Uterus (tissue), 3 donors: ENCODE measurements at regions not wholly inside any gene's neighbourhood (a gene's known extent, or its start where the extent isn't known, plus 50 kb on each side); places are given as distances from the start of the nearest gene placed in this dataset.
"Not testable (repeated sequence)": the region's sequence is repeated elsewhere in the genome, so short reads cannot be mapped to it uniquely, and the experiment has no call there.

Experiments
- DNase-seq, 2 donors: peaks; one replicate each; pipeline ENCODE4 v3.0.0-alpha.2; 2019 to 2020
- H3K27ac ChIP-seq, 2 donors: fragments of 200-600 bp; sonication (generic); 1 replicate in 1 of 2; 2 replicates in 1 of 2; pipeline ENCODE4 v1.5.1; 2016 to 2018
- H3K27me3 ChIP-seq, 2 donors: fragments of 200-600 bp; sonication (generic); one replicate each; pipeline ENCODE4 v1.5.1; 2018 to 2019; ENCODE audit warnings: control low read depth in 1 of 2
- H3K36me3 ChIP-seq, 2 donors: fragments of 200-600 bp; sonication (generic); one replicate each; pipeline ENCODE4 v1.5.1; 2019; ENCODE audit warnings: control low read depth in 1 of 2
- H3K4me1 ChIP-seq, 2 donors: fragments of 200-600 bp; sonication (generic); one replicate each; pipeline ENCODE4 v1.5.1; 2018 to 2019; ENCODE audit warnings: control low read depth in 1 of 2
- H3K4me3 ChIP-seq, 2 donors: fragments of 200-600 bp; sonication (generic); 1 replicate in 1 of 2; 2 replicates in 1 of 2; pipeline ENCODE4 v1.5.1; 2018 to 2019; ENCODE audit warnings: mild to moderate bottlenecking in 1 of 2
- H3K9me3 ChIP-seq, 2 donors: fragments of 200-600 bp; sonication (generic); one replicate each; pipeline ENCODE4 v1.5.1; 2019; ENCODE audit warnings: control low read depth in 1 of 2
- intact Hi-C: fragments of 100-400 bp; cut with DNase I; formaldehyde crosslinking; loops from one replicate; pipeline ENCODE4 v1.15.1; 2023; ENCODE audit warnings: low total_unique reads
- donor health status: DM: yes; HTN: yes; CAD: no.

- H3K27me3 ChIP-seq, H3K27ac ChIP-seq, intact Hi-C loops, H3K9me3 ChIP-seq, DNase-seq, H3K36me3 ChIP-seq, H3K4me1 ChIP-seq, H3K4me3 ChIP-seq: not testable (repeated sequence)
Measured at GRCh38 chr5:21494033-21494432, 1359.1 kb downstream of the CDH12 start.

- intact Hi-C loops, H3K27me3 ChIP-seq, H3K4me1 ChIP-seq, H3K27ac ChIP-seq, H3K36me3 ChIP-seq, H3K4me3 ChIP-seq, H3K9me3 ChIP-seq, DNase-seq: not testable (repeated sequence)
Measured at GRCh38 chr5:21491182-21491581, 1362.0 kb downstream of the CDH12 start.

- H3K9me3 ChIP-seq, H3K27ac ChIP-seq, H3K27me3 ChIP-seq, DNase-seq, H3K4me3 ChIP-seq, H3K36me3 ChIP-seq, H3K4me1 ChIP-seq, intact Hi-C loops: not testable (repeated sequence)
Measured at GRCh38 chr5:21488828-21489227, 1364.3 kb downstream of the CDH12 start.

GRCh38 chr5:21485458-21486000 is 1367.6 kb downstream of the CDH12 start:
- H3K27ac ChIP-seq, H3K4me3 ChIP-seq, DNase-seq, H3K4me1 ChIP-seq, intact Hi-C loops, H3K9me3 ChIP-seq, H3K36me3 ChIP-seq, H3K27me3 ChIP-seq: not testable (repeated sequence)

- DNase-seq: peak in 1 of 2 donors; percentile 19
- H3K36me3 ChIP-seq, H3K4me1 ChIP-seq, H3K27me3 ChIP-seq, H3K4me3 ChIP-seq, intact Hi-C loops, H3K27ac ChIP-seq, H3K9me3 ChIP-seq: not testable (repeated sequence)
Measured at GRCh38 chr5:21484498-21484889, 1368.7 kb downstream of the CDH12 start.

GRCh38 chr5:21483790-21484497 is 1369.2 kb downstream of the CDH12 start:
- H3K27ac ChIP-seq, H3K9me3 ChIP-seq, H3K27me3 ChIP-seq, H3K4me3 ChIP-seq, DNase-seq, intact Hi-C loops, H3K36me3 ChIP-seq, H3K4me1 ChIP-seq: not testable (repeated sequence)

- DNase-seq, H3K36me3 ChIP-seq, intact Hi-C loops: not testable (repeated sequence)
Measured at GRCh38 chr5:21482983-21483650, 1370.0 kb downstream of the CDH12 start.

GRCh38 chr5:21482522-21482921 is 1370.6 kb downstream of the CDH12 start:
- H3K4me1 ChIP-seq, DNase-seq, H3K27ac ChIP-seq, H3K27me3 ChIP-seq, H3K4me3 ChIP-seq, intact Hi-C loops, H3K36me3 ChIP-seq, H3K9me3 ChIP-seq: not testable (repeated sequence)

More at GRCh38 chr5:21482983-21483650, 1370.0 kb downstream of the CDH12 start:
- H3K4me3 ChIP-seq, H3K4me1 ChIP-seq, H3K27me3 ChIP-seq, H3K9me3 ChIP-seq, H3K27ac ChIP-seq: not testable (repeated sequence)

- intact Hi-C loops, H3K4me1 ChIP-seq, H3K27ac ChIP-seq, H3K4me3 ChIP-seq, H3K36me3 ChIP-seq, H3K9me3 ChIP-seq, H3K27me3 ChIP-seq: not testable (repeated sequence)
- peak in 1 of 2 donors; percentile 18 for DNase-seq
Measured at GRCh38 chr5:21481320-21482270, 1371.5 kb downstream of the CDH12 start.

GRCh38 chr5:21480054-21480453 is 1373.1 kb downstream of the CDH12 start:
- H3K4me3 ChIP-seq, H3K9me3 ChIP-seq, H3K36me3 ChIP-seq, intact Hi-C loops, H3K4me1 ChIP-seq, H3K27ac ChIP-seq, H3K27me3 ChIP-seq, DNase-seq: not testable (repeated sequence)

GRCh38 chr5:21473981-21474380 is 1379.2 kb downstream of the CDH12 start:
- H3K36me3 ChIP-seq, H3K27ac ChIP-seq, H3K9me3 ChIP-seq, DNase-seq, intact Hi-C loops, H3K4me1 ChIP-seq, H3K27me3 ChIP-seq, H3K4me3 ChIP-seq: not testable (repeated sequence)

- DNase-seq, H3K27me3 ChIP-seq, H3K4me1 ChIP-seq, intact Hi-C loops, H3K36me3 ChIP-seq, H3K4me3 ChIP-seq, H3K27ac ChIP-seq, H3K9me3 ChIP-seq: not testable (repeated sequence)
Measured at GRCh38 chr5:21473436-21473835, 1379.7 kb downstream of the CDH12 start.

GRCh38 chr5:21471691-21472090 is 1381.5 kb downstream of the CDH12 start:
- H3K4me1 ChIP-seq, H3K27me3 ChIP-seq, H3K9me3 ChIP-seq, DNase-seq, H3K4me3 ChIP-seq, H3K27ac ChIP-seq, intact Hi-C loops, H3K36me3 ChIP-seq: not testable (repeated sequence)
